NCI-H1930 (cell line): ENCODE measurements at regions not wholly inside any gene's neighbourhood (a gene's known extent, or its start where the extent isn't known, plus 50 kb on each side); places are given as distances from the start of the nearest gene placed in this dataset.

Source experiments
- DNase-seq, 2 experiments: peaks; one replicate each; lab custom pipeline; 2025; lab: John Stamatoyannopoulos, UW

DNA sequence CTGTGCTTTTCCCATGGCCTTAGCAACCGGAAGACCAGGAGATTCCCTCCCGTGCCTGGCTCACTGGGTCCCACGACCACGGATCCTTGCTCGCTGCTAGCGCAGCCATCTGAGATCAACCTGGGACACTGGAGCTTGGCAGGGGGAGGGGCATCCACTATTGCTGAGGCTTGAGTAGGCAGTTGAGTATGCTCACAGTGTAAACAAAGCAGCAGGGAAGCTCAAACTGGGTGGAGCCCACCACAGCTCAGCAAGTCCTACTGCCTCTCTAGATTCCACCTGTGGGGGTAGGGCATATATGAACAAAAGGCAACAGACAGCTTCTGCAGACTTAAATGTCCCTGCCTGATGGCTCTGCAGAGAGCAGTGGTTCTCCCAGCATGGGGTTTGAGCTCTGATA, 697.0 kb downstream of the SORCS1 start:
- no peak for DNase-seq

DNA sequence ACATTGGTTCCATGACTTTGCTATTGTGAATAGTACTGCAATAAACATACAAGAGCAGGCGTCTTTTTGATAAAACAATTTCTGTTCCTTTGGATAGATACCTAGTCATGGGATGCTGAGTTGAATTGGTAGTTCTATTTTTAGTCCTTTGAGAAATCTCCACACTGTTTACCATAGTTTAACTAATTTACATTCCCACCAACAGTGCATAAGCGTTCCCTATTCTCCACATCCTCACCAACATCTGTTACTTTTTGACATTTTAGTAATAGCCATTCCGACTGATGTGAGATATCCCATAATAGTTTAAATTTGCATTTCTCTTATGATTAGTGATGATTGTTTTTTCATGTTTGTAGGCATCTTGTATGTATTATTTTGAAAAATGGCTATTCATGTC, 707.0 kb downstream of the SORCS1 start:
- DNase-seq, result no peak

DNA sequence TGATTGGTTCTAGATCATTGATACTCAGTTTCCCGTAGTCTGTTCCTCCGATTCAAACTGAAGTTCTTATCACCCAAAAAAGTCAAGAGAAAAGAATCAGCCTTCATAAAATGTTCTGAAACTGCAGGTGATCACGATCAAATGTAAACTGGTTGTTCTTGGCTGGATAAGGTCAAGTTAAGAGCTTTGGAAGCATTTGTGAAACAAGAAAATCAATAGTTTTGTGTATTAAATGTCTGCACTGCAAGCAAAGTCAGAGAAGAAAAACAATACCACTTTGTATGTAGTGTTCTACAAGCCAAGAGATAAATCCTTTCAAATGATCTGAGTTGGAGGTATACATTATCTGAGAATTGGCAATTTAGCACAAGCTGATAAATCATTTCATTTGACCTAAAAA, 710.3 kb downstream of the SORCS1 start:
- no peak for DNase-seq

DNA sequence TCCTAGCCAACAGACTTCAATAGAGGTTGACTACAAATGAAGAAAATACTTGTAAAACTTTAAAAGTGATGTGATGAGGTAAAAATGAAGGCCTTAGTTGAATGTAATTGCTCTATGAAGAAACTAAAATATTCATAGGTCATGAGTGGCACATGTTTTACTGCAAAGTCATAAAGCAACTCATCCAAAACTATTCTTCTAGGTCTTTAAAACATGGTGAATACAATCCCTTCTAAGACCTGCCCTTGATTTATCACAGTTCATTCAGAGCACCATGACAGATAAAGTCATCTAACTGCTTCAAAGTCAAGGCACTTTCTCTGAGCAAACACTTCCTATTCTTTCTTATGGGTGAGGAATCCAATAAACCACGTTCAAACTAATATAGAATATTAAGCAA, 713.5 kb downstream of the SORCS1 start:
- no peak for DNase-seq

DNA sequence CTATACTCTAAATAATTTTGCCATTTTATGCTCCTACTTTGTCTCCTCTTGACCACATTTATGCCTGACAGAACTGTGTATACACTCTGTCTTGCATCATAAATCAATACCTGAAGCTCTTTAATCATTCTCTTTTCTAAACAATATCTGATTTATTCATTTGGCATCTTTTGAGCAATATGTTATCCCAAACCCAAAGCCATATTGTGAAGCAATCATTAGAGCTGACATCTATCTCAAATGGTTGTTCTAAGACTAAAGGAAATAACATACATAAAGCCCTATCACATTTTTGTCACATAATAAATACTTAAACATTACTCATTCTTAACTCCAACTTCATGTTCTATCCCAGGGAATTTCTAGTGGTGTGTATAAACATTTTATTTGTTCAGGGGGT, 717.6 kb downstream of the SORCS1 start:
- no peak for DNase-seq

DNA sequence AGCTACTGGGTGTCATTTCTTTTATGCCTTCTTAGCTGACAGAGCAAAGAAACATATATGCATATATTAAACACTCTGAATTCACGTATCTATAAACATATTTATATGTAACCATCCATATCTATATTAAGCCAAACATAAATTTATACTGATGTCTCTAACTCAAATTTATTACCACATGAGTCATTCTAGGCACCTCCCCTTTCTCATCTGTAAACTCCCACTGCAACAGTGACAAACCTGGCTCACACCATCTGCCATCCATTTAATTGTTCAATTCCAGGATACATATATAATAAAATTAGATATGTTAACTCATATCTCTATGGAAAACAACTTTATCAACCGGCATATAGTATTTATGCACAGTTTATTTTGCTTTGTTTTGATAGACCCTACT, 722.3 kb downstream of the SORCS1 start:
- DNase-seq, result no peak

DNA sequence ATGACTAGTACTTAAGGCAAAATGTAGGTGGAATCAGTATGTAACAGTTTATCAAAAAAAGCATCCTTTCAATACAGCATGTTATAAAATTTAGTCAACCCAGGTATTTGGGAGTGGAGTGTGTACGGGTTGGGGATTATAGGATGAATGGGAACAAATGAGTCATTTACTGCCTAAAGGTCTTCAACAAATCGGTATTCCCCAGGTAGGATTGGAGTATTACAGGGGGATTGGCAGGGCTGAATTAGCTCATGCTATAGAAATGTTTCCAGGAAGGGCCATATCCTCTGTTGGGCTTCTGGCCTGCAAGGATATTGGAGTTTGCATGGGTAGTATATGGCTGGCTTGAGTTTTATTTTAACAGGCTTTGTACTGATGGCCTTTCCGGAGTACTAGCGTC, 723.7 kb downstream of the SORCS1 start:
- no peak for DNase-seq

DNA sequence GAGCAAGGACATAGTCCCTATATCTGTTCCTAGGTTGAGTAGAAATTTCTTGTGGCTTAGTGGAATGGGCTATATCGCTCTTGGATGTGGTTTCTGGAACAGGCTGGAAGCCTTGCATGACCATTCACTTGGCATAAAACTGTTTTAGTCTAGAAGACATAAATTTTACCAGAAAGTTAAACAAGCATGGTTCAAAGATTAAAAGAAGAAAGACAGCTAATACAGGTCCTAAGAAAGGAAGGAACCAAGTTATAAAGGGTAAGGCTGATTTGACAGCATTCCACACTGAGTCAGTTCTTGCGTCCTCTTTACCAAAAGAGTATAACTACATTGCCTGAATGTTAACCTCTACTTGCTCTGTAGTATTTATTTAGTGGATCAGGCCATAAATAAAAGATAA, 724.2 kb downstream of the SORCS1 start:
- DNase-seq, result no peak

DNA sequence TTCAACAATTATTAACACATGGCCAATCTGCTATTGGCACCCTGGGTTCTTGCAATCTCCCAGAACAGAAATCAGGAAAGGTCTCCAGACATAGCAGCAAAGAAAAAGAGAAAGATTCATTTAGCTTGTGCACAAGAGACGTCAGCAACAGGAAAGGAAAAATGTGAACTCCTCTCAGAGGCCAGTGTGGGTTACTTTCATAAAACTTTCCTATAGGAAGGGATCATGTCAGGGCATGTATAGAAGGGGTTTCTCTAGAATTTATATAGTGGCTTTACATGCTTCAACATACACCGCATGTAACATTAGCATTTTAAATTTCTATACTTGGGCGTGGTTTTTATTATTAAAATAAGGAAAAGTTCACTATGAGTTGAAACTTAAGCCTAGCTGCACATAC, 725.1 kb downstream of the SORCS1 start:
- no peak for DNase-seq

DNA sequence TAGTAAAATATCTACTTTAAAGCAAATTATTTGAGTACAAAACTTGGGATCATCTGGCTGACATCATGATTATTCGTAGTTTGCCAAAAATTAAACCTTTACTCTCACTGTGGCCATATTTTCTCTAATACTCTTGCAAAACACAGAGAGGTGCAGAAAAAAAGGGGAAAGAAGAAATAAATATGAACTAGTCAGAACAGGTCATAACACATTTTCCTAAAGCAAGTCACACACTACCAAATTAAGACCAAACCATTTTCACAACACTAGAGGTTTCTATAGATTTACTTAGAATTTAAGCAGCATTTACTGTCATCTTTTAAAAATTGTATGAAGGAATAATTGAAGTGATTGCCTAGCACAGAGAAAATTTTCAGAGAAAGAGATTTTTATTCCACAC, 726.1 kb downstream of the SORCS1 start:
- DNase-seq, result no peak

DNA sequence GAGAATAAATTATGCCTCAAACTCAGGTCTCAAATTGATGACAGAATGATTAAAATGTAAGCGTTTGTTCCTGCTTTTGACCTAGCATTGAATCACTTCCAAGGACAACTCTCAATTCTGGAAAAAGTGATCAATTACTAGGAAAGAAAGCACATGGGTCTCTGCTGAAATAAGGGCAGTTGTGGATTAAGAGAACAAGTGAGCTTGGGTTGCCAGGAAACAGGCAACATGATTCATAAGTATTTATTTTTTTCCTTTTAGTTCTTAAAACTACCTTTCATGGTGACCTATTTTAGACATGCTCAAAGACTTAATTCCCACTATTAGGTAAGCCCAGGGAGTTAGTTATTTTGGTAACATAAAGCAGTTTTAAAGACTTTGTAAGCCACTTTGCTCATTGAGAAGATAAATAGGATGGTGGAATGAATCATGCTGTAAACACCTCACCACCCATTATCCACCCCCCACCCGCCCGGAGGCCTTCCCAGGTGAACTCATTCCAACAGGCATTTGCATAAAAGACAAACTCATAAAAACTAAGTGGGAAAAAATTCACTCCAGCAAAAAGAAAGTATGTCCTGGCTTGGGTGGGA, 728.3 kb downstream of the SORCS1 start:
- DNase-seq, result no peak

DNA sequence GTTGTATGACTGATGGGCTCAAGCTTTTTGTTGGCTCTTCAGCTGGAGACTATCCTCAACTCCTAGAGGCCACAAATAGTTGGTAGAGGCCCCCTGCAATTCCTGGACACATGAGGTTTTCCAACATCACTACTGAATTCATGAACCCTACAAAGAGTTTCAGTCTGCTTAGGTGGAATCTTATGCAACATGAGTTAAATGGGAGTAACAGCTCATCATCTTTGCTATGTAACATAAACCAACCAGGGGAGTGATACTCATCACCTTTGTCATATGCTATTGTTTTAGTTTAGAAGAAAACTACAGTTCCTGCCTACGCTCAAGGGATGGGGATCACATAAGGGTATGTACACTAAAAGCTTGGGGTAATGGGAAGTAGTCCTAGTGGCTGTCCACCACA, 729.4 kb downstream of the SORCS1 start:
- DNase-seq, result no peak

DNA sequence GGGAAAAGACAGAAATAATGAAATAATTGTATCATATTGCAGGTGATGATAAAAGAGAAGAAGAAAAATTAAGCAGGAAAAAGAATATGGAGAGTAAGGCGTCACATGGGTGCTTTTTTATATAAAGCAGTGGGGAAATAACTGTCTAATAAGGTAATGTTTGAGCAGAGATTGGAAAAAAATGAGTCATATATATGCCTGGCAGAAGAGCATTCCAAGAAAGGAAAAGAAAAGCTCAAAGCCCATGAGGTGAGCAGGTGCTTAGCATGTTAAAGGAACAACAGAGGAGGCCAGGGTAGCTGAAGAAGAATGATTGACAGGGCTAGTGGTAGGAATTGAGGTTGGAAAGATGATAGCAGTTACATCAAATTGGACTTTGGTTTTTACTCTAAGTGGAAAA, 739.5 kb downstream of the SORCS1 start:
- DNase-seq, result no peak

DNA sequence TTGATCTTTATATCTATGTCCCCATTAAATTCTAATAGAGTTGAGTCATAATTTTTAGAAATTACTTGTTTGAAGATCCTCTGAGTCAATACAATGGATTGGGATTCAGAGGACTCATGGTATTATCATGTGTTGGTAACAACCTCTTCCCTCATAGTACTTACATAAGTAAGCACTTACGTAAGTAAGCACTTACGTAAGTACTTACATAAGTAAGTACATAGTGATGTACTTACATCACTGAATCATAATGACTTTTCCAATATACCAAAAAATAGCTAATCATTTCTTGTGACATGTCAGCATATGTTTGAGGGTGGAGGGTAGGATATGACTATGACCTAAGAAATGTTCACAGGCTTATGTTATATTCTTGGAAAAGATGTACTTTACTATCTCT, 740.5 kb downstream of the SORCS1 start:
- no peak for DNase-seq

DNA sequence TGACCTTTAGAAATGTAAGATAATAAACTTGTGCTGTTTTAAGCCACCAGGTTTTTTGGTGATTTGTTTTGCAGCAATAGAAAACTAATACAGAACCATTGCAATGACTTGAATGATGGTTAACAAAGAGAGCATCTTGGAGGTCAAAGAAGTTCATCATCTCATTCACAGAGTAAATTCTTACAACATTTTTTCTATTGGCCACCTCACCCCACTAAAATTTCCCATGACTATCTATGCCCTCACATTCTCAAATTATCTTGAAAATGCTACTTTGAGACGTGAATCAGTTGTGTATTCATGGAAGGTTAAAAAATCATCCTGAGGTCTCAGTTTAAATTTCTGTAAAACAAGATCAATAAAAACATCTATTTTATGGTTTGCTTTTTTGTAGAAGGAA, 754.2 kb downstream of the SORCS1 start:
- no peak for DNase-seq

DNA sequence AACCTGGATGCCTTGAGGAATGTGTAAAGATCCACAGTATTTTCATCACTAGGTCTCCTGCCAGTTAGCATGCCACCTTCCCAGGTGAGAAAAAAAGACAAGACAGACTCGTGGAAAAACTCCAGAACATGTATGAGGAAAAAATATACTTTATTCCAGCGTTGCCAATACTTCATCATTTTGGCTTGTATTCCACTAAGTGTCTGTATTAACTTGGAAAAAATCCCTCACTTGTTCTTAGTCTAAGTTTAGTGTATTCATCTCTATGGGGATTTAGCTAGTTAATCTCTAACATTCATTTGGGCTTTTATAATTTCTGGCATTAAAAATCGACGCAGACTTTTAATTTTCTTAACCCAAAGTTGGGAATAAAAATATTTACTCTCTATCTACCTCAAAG, 759.4 kb downstream of the SORCS1 start:
- DNase-seq, result no peak

DNA sequence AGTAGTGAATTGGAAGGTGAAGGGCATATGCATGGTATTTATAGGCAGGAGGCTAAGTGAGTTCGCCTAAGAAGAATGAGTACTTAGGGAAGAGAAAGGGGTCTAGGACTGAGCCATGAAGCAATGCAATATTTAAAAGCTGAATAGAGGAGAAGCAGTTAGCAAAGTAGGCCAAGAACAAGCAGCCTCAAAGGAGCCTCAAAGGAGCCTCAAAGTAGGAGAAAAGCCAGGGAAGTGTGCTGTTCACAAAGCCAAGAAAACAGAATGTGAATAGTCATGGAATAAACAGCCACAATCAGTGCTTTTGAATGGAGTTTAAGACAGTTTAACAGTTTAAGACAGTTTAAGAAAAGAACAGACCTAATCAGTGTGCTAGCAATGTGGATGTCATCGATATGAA, 762.0 kb downstream of the SORCS1 start:
- DNase-seq, result no peak

DNA sequence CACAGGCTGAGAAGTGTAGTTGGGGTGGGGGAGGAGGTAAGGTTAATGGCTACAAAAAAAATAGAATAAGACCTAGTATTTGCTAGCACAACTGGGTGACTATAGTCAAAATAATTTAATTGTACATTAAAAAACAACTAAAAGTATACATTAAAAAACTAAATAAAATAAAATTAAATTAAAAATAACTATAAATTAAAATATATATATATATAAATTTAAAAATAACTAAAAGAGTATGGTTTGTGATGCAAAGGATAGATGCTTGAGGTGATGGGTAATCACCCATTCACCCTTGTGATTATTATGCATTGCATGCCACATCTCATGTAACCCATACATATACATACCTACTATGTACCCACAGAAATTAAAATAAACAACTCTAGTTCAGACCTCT, 762.5 kb downstream of the SORCS1 start:
- no peak for DNase-seq

DNA sequence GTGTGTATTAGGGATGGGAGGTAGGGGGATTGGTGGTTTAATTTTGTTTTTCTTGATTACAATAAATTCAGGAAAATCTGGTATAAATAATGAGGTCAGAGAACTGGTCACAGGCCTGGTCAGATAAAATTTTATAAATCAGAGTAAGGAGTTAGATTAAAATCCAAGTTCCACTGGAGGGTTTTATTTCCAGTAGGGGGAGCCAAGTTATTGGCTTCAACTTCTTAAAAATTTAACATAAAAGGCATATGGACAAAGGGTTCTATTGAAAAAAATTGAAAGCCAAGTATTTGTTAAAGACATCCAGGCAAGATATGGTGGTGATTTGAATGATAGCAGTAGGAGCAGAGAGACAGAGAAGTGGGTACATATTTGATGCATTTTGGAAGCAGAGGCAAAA, 763.3 kb downstream of the SORCS1 start:
- DNase-seq, result no peak

DNA sequence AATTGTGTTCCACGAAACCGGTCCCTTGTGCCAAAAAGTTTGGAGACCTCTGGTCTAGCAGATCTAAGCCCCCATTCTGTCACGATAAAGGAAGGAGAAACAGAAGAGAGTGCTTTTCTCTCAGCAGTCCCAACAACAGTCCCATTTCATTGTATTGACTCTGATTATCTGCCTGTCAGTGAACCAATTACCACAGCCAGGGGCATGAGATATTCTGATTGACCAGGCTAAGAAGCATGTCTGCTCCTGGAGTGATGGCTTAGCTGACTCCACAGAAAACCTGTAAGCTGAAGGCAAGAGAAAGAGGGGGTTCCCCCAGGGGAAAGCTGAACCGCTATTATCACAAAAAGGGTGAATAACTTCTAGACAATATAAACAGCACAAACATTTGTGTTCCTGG, 765.4 kb downstream of the SORCS1 start:
- DNase-seq, result no peak

DNA sequence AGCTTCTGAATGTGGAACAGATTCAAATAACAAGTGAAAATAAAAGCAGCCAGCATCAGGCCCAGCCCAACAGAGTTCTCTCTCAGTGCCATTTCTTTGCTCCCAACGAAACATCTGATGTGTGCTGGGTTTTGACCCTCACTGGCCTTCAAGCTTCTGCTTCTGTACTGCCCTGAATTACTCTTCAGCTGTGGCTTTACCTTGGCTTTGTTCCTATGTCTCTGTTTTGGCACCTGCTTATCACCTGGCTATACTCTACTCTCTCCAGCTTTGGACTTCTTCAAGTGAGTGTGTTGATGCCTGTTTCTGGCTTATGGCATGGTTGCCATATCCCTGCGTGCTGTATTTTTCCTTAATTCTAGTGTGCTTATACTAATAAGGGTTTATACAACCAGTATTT, 768.3 kb downstream of the SORCS1 start:
- DNase-seq, result no peak

DNA sequence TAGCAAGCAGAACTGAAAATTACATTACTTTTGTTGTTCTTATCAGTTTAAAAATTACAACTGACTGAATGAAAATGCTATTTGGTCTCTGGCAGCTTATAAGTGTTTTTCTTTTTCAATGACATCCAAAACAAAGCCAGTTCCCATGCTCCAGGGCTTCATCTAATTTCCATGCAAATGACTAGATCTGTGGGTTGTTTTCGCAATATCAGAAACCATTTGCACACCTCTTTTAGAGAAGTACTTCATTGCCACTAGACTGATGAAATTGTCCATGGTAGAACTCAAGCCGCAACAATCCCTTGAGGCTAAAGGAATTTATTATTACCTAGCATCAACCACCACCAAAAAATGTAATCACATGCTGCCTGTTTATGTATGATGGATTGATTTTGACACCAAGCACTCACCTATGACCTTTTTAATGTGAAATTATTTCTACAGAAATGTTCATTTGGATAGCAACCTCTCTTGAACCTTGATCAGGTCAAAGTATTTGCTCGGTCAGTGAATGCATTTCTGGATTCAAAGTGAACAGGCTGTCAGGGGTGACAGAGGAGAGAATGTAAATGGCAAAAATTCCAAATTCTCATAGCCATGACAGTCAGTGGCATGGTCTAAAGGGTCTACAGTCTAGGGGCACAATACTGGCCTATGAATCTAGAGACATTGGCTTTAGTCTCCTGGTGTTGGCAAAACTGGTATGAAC, 769.3 kb downstream of the SORCS1 start:
- no peak for DNase-seq

DNA sequence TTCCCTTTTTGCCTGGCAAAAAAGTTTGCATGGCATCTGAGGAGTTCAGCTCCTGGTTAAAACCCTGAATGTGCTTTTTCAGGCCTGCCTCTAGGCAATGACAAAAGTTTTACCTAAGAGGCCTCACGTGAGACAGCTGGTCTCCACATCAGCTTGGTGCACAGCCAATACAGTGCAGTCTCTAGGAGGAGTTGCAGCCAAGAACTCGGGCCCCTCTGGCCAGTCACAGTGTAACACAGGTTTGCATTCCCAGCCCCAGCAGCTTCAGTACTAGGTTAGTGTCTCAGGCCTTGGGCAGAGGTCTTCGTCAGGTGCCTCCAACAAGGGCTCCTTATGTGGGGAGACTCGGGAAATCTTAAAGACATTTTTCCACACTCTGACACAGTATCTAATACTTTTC, 771.7 kb downstream of the SORCS1 start:
- no peak for DNase-seq

DNA sequence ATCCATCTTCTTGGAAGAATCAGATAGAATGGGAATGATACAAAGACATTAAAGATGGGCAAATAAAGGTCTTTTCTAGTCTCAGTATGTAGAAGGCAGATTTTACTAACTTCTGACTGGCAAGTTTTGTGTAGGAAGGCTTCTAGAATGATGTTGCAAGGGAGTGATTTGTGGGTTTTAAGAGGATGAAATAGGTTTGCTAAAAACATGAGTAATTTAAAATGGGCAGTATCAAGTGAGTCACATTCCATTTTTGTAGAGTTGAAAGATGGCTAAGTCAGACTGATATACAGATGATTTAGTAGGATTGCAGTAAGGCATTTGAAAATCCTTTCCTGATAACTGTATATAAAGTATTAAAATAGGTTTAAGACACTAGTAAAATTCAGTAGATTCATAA, 777.4 kb downstream of the SORCS1 start:
- no peak for DNase-seq
